Stomach (tissue), 4 donors: ENCODE measurements at regions not wholly inside any gene's neighbourhood (a gene's known extent, or its start where the extent isn't known, plus 50 kb on each side); places are given as distances from the start of the nearest gene placed in this dataset.

Experiments
- CTCF ChIP-seq, 7 experiments: fragments of 450-650 bp in 4 of 7; fragments of 200-600 bp in 3 of 7; sonication (generic) in 3 of 7; IDR thresholded peaks; one replicate each; pipeline ENCODE4 v1.5.1; 2016 to 2019; ENCODE audit warnings: antibody characterized with exemption in 7 of 7, control low read depth in 2 of 7, mild to moderate bottlenecking in 1 of 7
- EP300 ChIP-seq: sonication (generic); formaldehyde crosslinking; IDR thresholded peaks from one replicate; pipeline ENCODE4 v1.6.1; 2017; ENCODE audit warnings: antibody characterized with exemption

GRCh38 chr13:85993567-85993966 lies 194.3 kb upstream of the SLITRK6 start:
- TF ChIP-seq EP300 (no peak), CTCF (IDR thresholded peaks at IDR 0.05) (no peak)
